Activated naive CD4-positive, alpha-beta T cell treated with anti-CD3 and anti-CD28 coated beads, Interleukin-2, amount 50 U/mL, for 16 hours (primary cell): ENCODE measurements at regions not wholly inside any gene's neighbourhood (a gene's known extent, or its start where the extent isn't known, plus 50 kb on each side); places are given as distances from the start of the nearest gene placed in this dataset.
"Not testable (repeated sequence)": the region's sequence is repeated elsewhere in the genome, so short reads cannot be mapped to it uniquely, and the experiment has no call there.

Source experiments
- DNase-seq: peaks from one replicate; pipeline ENCODE4 v3.0.0-alpha.2; 2020

DNA sequence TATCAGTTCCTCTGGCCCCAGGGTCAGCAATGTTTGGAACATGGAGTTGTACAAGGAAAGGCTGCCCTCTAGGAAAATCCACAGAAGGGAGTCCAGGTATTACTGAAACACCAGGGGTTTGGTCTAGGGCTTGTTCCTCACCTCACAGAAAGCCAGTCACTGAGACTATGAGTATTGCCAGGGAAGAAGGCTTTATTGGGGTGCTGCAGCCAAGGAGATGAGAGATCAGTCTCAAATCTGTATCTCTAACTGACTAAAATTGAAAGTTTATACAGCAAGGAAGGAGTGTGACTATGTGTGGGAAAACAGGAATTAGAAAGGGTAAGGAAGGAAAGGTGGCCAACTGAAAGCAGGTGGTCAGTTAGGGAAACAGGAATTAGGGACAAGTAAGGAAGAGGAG lies 172.3 kb downstream of the LYPLAL1 start:
- no peak for DNase-seq

DNA sequence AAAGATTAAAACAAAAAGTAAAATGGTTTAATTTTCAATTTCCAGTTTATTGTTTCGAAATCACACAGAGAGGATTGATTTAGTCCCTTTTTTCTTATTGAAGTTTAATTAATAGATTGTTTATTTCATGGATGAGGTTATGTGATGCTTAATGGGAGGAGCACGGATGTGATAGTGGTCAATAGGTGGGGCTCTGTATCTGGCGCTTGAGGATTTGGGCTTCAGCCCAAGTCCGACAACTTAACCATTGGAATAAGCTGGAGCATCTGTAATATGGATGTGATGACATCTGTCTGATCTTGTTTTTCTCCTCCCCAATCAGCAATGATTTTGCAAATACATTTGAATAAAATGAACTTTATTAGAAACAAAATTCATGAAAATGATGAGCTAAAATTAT lies 169.2 kb downstream of the LYPLAL1 start:
- DNase-seq, result no peak

DNA sequence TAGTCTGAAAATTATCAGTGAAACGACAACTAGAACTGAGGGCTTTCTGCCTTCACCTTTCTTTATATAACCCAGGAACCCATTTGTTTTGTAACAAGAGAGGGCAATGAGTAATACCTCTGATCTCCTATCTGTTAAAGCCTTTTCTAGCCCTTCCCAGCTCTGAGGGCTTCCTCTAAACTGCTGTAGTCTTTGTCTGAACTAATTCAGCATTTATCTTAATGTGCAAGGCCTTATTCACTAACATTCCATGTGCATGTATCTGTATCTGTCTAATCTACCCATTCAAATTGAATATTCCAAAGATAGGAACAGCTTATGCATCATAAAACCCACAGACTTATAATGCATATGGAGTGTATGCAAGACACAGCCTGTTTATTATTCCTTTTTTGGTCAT lies 167.1 kb downstream of the LYPLAL1 start:
- no peak for DNase-seq

DNA sequence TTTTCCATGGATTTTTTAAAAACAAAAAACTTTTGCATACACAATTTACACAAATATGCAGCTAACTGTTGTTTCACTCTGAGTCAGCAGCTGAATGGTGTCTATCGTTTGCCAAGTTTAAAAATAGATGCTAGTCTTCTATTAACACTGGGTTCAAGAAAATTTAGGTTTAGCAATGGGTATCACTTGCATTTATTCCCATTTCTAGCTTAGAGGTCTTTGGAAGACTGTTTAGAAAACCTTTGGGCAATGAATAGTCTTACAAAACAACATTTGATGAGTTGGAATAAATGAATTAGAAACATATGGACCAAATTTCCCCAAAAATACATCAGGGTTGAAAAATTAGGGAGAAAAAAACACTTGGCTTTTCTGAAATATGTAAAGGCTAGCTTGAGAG lies 165.8 kb downstream of the LYPLAL1 start:
- no peak for DNase-seq

DNA sequence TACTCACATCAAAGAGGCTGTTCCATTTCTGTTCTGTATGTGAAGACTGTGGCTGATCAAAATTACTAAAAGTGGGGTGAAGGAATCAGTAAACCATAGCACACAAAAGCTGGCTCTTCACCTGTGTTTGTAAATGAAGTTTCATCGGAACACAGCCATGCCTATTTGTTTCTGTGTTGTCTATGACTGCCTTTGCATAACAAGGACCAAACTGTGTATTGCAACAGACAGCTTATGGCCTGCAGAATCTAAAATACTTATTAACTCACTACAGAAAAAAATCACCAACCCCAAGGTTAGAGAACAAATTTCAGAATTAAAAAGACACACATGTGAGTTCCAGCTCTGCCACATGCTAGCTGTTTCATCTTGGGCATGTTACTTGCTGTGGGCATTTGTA lies 163.9 kb downstream of the LYPLAL1 start:
- no peak for DNase-seq

DNA sequence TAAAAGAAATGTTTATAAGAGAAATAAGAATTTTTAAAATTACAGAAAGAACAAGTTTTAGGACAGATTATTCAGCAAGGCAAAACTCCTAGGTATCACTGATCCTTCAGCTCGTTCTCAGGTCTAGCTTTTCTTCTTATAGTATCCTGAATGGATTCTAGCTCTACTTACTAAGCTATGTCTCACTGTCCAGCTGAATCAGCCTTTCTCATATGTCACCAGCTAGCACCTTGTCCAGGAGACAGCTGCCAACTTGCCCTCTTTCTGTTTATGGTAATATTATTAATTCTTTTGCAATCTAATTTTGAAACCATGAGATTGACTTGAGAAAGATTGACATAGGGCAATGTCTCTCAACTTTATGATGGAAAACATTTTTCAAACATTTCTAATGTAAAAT lies 159.9 kb downstream of the LYPLAL1 start:
- DNase-seq, result no peak

DNA sequence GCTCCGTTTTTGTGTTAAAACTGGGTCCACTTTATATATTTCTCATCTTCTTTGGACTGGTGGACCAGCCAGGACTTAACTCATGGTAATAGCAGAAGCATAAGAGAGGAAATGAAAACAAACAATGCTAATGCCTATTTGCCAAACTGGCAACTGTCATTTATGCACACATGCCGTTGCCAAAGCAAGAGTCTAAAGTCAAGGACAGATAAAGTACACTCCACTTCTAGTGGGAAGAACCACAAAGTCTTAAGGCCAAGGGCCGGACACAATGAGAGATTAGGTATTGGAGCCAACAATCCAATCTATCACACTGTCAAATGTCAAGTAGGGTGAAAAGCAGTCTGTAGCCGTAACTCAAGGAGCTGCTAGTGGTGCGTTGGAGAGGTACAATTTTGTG lies 157.7 kb downstream of the LYPLAL1 start:
- DNase-seq, result no peak

DNA sequence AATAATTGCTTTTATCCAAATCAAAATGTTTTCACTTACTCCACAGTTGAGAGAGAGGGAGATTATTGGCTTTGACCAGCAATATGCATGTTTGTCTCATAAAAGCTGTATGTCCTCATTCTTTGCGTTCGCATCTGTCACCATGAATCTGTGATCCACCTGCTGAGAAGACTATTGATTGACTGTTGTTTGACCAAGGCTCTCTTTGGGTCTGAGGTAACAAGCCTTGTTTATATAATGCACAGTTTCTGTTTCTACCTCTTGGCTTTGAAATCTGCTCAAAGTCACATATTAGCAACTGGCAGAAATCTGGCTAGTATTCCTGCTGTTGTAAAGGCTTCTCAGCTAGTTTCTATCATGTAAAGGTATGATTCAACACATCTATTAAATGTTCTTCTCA lies 157.0 kb downstream of the LYPLAL1 start:
- DNase-seq, result no peak

DNA sequence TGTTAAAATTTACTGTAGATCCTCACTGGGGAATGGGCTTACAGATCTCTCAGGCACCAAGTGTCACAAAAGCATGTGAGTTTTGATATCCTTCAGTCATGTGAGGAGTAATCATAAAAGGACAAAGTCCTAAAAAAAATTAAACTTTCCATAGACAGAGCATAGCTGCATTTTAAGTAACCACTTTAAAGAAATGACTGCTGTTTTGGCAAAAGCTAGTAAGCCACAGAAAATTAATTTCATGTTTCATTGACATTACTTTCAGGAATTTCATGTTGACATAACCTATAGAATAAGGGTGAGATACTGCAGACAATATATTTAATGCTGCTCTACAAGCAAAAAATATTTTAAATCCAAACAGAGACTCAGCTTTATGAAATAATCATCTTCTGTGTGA lies 156.3 kb downstream of the LYPLAL1 start:
- no peak for DNase-seq

DNA sequence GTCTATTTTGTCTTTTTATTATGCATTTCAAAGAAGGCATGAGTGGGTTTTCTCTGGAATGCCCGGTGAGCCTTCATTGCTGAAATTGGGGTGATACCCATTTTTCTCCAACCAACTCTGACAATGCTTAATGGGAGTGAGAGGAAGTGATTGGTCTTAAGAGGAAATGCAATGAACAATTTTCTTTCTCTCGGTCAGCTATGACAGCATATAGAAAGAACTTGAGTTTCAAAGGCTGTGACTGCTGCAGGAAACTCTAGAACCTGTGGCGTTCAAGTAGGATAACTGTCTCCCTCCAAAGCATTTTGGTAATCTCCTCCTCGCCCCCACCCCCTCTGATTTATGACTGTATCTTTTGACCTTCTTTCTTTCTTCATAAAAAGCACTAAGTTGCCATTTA lies 155.9 kb downstream of the LYPLAL1 start:
- DNase-seq, result no peak

DNA sequence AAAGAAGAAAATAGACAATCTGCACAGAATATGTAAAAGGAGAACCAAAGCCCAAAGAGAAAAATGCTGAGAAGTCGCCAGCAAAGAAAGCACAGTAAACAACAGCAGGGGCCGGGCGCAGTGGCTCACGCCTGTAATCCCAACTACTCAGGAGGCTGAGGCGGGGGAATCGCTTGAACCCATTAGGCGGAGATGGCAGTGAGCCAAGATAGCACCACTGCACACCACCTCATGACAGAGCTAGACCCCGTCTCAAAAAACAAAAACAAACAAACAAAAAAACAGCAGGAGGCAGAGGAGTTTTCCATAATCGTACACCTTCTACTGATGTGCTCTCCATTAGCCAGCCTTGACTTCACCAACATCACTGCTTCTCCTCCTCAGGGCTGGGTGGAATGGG lies 153.2 kb downstream of the LYPLAL1 start:
- no peak for DNase-seq

DNA sequence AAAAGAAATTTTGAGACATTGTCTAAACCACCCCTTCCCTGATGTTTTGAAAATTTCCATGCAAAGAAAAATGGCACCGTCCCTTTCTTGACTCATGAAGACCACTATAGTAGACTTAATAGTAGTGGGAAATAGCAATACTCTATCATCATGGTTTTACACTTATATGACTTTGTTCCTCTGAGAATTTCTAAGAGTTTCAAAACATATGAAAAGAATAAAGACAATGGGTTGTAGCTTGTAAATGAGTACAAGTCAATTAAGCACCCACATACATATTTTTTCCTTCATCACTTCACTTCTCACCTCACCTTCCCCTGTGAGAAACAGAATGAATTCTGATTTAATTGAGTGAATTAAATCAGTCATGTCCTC lies 151.7 kb downstream of the LYPLAL1 start:
- DNase-seq, result no peak

DNA sequence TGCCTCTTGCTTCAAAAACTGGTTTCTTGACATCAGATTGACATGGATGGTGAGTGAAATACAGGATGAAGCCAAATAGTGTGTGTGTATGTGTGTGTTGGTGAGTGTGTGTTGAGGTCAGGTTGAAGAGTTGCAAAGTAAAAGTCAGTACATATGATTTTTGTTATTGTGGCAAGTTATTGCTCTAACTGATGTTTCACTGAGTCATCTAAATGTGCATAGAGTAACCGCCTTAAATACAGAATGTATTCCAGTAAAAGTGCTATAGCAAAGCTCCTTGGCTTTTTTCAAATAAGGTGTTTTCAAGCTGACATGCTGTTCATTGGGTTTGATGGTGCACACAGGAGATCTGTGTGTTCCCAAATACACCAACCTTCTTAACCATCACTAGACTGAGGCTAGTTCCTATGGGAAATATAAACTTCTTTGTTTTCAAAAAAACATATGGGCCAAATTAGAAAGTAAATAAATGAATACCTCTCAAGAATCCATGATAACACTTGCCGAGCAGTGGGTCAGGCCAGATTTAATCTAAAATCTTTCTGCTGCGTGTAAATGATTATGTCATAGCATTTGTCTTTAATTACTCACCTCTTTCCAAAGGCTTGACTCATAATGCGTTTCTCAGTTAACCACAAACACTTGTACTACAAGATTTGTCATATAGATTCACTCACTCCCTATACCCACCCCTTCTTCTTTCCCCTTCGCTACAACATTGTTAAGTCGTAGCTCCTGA lies 151.1 kb downstream of the LYPLAL1 start:
- DNase-seq, result no peak

DNA sequence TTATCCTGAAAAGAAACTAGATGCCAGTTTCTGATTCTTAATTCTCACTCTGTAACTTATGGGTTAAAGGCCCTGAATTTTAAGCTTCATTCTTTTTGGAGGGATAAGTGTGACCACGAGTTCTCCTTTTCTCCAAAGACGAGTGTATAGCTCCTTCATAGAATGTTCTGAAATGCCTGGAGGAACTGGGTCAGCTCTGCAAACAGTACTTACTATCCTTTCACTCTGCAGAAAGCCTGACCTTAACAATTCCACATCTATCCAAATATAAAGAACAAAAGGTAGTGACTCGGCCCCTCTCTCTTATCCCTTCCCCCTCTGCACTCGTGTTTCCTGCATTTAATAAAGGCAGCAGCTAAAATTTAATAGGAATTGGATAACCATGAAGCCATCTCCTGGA lies 150.5 kb downstream of the LYPLAL1 start:
- DNase-seq, result no peak

DNA sequence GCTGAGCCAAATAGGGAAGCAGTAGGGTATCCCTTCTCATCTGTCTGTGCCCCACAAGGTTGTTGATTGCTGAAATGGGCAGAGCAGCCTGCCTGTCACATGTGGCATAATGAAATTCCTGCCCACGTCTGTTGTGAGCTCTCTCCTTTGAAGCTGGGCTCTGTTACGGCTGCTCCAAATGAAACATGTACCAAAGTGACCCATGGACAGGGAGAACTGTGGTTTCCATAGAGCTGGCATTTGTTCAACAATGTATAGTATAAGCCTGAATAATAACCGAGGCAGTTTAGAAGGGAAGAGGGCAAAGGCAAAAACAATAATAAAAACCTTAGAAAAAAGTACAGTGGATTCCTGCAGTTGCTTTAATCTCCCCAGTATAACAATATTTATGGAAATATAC lies 149.7 kb downstream of the LYPLAL1 start:
- DNase-seq, result no peak

DNA sequence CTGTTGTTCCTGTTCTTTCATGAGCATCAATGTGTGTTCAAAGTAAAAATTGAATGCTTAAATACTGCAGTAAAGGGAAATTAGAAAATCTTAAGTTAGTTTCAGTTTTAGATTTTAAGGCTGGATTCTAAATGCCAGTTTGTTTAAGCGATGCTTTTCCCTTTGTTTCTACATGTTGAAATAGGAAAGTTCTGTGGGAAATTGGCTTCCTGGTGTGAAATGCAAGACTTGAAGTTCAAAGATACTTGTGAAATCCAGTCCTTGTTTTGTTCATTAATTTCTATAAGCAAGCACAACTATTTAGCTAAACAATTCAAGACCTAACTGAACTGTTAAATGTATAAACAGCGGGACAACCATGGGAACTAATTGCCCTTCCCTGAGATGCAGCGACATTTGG lies 149.1 kb downstream of the LYPLAL1 start:
- no peak for DNase-seq

DNA sequence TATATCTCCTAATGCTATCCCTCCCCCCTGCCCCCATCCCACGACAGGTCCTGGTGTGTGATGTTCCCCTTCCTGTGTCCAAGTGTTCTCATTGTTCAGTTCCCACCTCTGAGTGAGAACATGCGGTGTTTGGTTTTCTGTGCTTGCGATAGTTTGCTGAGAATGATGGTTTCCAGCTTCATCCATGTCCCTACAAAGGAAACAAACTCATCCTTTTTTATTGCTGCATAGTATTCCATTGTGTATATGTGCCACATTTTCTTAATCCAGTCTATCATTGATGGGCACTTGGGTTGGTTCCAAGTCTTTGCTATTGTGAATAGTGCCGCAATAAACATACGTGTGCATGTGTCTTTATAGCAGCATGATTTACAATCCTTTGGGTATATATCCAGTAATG lies 146.9 kb downstream of the LYPLAL1 start:
- DNase-seq, result not testable (repeated sequence)

DNA sequence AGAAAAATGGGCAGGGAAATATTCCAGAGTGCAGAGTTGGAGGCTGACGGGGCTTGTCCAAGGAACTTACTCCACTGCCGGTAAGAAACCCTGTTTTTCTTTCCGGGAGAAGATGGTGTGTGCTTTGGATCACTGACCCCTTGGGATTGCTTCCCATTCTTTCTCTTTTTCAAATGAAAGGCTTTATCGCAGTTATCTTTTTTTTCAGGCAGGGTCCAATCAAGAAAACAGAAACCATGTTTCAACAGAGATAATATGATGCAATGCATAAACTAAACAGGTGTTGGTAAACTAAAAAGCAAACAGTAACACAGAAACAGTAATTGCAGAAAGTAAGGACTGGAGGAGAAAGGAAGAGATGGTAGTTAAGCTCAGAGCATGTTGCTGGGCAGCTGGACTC lies 145.1 kb downstream of the LYPLAL1 start:
- DNase-seq, result no peak

DNA sequence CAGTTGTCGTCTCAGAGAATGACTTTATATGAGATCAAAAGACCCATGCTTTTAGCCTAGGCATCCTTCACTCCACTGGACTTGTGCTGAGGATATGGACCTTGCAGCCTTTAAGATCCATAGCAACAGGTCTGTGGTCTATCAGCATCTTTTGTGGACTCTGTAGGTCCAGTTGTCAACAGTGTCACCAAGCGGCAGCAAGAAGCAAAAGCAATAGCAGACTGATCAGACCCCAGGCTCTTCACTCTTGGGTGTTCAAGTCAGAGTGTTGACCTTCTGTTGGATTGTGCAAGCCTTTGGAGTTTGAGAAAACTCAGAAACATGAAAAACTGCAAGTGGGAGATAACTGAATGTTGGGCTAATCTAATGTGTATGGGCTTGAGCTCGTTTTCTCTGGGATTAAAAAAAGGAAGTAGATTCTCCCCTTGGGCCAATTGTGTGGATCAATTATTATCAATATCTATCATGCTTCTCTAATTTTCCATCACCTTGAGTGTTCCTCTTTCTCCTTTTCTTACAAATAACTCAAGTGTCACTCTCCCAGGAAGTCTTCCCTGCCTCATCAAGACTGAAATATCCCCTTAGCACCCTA lies 144.2 kb downstream of the LYPLAL1 start:
- DNase-seq, result no peak

DNA sequence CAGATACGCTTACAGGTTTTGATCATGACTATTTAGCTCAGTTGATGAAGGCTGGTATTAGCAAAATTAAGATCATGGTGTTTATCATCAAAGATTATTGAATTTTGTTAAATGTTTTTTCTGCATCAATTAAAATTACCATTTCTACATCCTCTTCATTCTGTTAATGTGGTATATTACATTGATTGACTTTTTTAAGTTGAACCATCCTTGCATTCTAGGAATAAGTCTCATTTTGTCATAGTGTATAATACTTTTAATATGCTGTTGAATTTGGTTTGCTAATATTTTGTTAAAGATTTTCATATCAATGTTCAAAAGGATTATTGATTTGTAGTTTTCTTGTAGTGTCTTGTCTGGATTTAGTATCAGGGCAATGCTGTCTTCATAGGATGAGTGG lies 142.4 kb downstream of the LYPLAL1 start:
- no peak for DNase-seq

DNA sequence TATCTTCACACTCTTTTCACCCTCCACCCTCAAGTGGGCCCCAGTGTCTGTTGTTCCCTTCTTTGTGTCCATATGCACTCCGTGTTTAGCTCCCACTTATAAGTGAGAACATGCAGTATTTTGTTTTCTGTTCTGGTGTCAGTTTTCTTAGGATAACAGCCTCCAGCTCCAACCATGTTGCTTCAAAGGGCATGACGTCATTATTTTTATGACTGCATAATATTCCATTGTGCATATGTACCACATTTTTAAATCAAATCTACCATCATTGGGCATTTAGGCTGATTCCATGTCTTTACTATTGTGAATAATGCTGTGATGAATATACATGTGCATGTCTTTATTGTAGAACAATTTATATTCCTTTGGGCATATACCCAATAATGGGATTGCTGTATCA lies 140.3 kb downstream of the LYPLAL1 start:
- DNase-seq, result no peak

DNA sequence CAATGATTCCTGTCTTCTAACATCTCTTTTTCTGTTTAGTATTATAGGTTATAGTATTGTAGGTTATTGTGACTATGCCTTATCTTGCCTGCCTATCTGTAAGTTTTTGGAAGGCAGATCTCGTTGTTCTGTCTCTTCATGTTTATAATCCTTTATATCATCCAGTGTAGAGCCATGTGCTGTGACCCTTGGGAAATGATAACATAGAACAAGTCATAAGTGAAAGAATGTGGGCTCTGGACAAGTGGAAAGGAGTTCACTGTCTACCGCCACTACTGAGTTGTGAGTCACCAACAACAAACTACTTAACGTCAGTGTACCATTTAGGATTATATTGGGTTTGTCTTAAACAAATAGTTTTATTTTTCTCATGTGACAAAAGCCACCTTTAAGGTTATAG lies 139.3 kb downstream of the LYPLAL1 start:
- no peak for DNase-seq

DNA sequence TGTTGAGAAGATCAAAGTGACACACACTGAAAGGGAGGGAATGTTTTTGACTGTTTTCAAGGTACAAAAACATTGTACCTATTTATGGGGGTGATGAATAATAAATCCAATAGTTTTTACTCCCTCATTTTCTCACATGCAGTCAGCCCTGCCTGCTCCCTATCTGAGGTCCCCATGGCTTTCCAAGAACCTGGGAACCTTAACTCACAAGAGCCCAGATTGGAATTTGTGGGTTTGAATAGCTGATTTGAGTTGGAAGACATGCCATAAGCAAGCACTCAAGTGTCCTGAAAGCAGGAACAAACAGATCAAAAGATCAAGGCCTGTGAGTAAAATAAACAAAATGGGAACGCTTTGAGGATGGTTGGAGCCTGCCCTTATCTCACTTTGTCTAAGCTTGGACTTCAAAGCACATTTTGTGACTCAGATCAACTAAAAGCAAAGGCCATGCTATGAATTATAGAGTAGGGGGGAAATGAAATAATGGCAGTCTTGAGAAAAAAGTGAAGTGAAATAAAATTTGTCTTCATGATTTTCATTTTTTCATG lies 136.6 kb downstream of the LYPLAL1 start:
- no peak for DNase-seq

DNA sequence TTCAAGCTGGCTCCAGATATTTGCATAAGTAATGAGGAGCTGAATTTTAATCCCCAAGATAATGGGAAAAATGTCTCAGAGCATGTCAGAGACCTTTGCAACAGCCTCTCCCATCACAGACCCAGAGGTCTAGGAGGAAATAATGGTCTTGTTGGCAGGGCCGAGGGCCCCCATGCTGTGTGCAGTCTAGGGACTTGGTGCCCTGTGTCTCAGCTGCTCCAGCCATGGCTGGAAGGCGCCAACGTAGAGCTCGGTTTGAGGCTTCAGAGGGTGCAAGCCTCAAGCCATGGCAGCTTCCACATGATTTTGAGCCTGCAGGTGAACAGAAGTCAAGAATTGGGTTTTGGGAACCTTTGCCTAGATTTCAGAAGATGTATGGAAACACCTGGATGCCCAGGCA lies 134.7 kb downstream of the LYPLAL1 start:
- no peak for DNase-seq
